AG10803 (cell line): ENCODE measurements at regions not wholly inside any gene's neighbourhood (a gene's known extent, or its start where the extent isn't known, plus 50 kb on each side); places are given as distances from the start of the nearest gene placed in this dataset.
A peak's percentile ranks its signal among the peaks of the same experiment; 100 is the strongest.

Experiments used
- DNase-seq: peaks from one replicate; pipeline ENCODE4 v3.0.0; 2010; ENCODE audit warnings: low read depth
- H3K4me3 ChIP-seq: 2 replicates; pipeline ENCODE4 v1.5.1; 2011; ENCODE audit warnings: mild to moderate bottlenecking, low read length, control low read depth
- TF ChIP-seq, protein P1 (sequence below): conservative IDR thresholded peaks from 2 replicates; pipeline ENCODE4 v1.5.1; 2011; ENCODE audit warnings: mild to moderate bottlenecking, low read length, control low read depth, inconsistent platforms

DNA sequence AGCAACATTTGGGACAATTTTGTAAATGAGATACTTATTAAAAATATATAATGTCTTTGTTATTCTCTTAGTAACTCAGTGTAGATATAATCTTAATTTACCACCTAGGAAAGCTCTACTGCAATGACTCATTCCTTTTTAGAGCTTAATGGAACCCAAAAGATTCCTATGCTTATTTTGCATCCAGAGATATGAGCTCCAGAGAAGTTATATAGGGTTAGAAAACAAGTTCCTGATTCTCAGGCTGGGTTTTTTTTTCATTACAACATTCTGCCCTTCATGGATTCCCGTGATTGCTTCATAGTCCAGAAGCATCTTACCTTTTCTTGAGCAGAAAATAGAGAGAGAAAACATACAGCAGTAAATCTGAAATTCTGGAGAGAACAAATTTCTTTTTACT lies 57.9 kb upstream of the CXCL8 start:
- DNase-seq: no peak
- TF ChIP-seq, protein P1, sequence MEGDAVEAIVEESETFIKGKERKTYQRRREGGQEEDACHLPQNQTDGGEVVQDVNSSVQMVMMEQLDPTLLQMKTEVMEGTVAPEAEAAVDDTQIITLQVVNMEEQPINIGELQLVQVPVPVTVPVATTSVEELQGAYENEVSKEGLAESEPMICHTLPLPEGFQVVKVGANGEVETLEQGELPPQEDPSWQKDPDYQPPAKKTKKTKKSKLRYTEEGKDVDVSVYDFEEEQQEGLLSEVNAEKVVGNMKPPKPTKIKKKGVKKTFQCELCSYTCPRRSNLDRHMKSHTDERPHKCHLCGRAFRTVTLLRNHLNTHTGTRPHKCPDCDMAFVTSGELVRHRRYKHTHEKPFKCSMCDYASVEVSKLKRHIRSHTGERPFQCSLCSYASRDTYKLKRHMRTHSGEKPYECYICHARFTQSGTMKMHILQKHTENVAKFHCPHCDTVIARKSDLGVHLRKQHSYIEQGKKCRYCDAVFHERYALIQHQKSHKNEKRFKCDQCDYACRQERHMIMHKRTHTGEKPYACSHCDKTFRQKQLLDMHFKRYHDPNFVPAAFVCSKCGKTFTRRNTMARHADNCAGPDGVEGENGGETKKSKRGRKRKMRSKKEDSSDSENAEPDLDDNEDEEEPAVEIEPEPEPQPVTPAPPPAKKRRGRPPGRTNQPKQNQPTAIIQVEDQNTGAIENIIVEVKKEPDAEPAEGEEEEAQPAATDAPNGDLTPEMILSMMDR: no peak
- no peak overlapping the region for H3K4me3 ChIP-seq

DNA sequence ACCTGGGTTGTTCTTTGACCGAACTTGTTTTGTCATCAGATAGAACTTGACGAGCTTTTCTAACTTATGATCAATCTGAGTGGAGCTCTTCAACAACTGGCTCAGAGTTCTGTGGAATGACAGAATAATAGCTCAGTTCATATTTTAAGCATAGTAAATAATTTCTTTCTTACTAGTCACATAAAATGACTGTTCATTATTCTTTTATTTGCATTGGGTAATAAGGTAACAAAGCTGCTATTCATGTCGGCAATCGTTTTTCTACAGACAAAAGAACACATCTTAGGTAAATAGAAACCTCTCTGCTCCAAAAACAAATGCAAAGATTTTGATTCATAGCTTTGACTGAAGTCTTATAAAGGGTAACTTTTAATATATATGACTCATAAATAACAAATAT lies 57.3 kb upstream of the CXCL8 start:
- no peak overlapping the region for H3K4me3 ChIP-seq
- TF ChIP-seq, protein P1: no peak
- no peak for DNase-seq

DNA sequence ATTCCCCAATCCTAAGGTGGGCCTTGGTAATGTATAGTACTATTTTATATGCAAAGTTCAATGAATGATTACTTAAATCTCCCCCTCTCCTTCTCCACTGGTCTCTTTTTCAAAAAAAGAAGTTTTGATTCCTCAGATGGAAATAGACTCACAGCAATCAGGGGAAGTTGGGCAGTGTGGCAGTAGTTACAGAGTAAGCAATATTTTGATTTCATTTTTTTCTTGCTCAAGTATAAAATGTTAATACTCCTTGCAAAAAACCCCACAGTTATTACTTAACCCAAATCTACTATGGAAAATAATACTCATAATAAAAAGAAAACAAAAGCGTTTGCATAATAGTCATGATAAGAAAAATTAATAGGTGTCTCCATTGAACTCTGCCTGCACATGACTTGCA lies 56.9 kb upstream of the CXCL8 start:
- DNase-seq: no peak
- TF ChIP-seq, protein P1: no peak
- no peak overlapping the region for H3K4me3 ChIP-seq

DNA sequence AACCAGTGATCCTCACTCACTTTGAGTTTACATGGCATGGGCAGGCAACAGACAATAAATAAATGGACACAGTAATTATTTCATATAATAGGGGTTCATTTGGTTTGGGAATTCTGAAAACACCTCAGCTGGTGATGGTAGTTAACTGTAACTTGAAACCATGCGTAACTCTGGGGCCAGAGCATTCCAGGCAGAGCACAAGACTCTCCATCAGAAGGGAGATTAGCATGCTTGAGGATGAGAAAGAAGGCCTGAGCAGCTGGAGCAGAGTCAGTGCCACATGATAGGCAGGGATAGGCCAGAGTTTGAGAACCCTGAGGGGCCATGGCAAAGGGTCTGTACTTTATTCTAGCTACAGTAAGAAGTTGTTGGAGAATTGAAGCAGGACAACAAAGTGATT lies 56.3 kb upstream of the CXCL8 start:
- H3K4me3 ChIP-seq: no peak overlapping the region
- TF ChIP-seq, protein P1: no peak
- no peak for DNase-seq

DNA sequence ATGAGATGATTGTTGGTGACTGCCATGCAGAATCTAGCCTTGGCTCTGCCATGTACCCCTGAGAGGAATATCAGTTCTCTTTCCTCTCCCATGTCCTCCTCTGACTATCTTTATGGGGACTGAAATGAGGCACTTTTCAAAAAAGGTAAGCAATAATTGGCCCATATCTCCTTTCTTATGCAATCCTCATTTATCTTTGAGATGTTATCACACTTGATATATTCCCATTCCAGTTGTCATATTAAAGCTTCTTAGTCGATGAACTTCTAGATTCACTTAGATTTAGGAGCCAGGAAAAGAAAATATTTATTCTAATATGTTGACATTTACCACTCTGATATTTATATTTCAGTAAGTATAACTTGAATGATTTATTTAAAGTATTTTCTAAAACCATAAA lies 55.3 kb upstream of the CXCL8 start:
- H3K4me3 ChIP-seq: no peak overlapping the region
- TF ChIP-seq, protein P1: no peak
- DNase-seq: no peak

DNA sequence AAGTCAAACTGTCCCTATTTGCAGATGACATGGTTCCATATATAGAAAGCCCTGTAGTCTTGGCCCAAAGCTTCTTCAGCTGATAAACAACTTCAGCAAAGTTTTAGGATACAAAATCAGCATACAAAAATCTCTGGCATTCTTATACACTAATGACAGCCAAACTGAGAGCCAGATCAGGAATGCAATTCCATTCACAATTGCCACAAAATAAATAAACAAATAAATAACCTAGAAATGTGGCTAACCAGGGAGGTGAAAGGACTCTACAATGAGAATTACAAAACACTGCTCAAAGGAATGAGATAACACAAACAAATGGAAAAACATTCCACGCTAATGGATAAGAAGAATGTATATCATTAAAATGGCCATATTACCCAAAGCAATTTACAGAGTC lies 52.9 kb upstream of the CXCL8 start:
- no peak overlapping the region for H3K4me3 ChIP-seq
- TF ChIP-seq, protein P1: no peak
- peak; percentile 70 for DNase-seq

DNA sequence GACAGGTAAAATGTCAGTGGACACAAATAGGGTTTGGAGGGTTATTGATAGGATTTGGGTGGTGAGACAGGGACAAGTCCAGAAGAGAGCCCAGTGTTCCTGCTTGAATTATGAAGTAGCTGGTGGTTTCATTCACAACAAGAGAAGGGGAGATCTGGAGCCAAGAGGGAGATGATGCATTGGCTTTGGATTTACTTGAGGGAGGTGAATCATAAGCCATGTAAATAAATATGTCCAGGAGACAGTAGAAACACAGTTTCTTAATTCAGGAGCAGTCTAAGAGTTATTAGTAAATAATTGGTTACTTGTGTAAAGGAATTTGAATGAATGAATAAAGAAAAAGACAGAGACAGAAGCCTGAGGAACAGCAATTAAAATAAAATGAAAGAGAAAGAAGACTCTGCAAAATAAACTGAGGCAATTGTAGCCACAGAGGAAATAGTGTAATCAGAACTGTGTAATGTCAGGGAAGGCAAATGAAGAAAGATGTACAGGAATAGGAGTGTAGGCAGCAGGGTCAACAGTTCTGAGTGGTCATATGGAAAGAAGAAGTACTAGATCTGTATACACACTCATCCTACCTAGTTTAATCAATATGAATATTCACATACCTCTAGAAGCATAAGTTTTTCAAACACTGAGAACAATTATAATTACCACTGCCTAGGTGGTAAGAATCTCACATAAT lies 50.2 kb upstream of the CXCL8 start:
- no peak overlapping the region for H3K4me3 ChIP-seq
- TF ChIP-seq, protein P1: no peak
- peak; percentile 54 for DNase-seq
